HEK293T (cell line): ENCODE measurements at regions not wholly inside any gene's neighbourhood (a gene's known extent, or its start where the extent isn't known, plus 50 kb on each side); places are given as distances from the start of the nearest gene placed in this dataset.

Source experiments
- ARNT ChIP-seq: fragments of 450-650 bp; IDR thresholded peaks from 2 replicates; pipeline ENCODE4 v1.6.1; 2017; ENCODE audit warnings: mild to moderate bottlenecking
- BHLHE40 ChIP-seq: fragments of 450-650 bp; IDR thresholded peaks from 2 replicates; pipeline ENCODE4 v1.6.1; 2016; ENCODE audit warnings: mild to moderate bottlenecking, moderate library complexity, borderline replicate concordance

GRCh38 chr9:118059484-118060278 is 355.5 kb downstream of the TLR4 start:
- TF ChIP-seq BHLHE40 (no peak), ARNT (no peak)
